ENCODE measurements at regions not wholly inside any gene's neighbourhood (a gene's known extent, or its start where the extent isn't known, plus 50 kb on each side); places are given as distances from the start of the nearest gene placed in this dataset.

DNA sequence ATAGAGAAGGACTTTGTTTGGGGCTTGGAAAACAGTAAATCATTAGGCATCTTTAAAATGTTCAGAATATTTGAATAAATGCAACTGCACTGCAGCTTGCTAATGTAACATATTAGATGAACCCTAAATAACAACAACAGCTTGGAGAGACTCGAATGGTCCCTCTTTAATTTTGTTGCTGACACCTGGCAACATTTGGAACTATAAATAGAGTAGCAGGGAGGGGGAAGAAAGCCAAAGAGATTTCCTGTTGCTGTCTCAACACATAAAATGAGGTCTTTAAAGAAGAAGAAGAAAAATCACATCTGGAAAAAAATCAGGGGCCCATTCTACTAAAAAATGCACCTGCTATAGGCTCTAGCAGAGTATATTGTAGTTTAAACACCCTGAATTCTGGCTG, 49.9 kb upstream of the DPPA4 start:
- intact Hi-C loops (cut with micrococcal nuclease), result no loop called here
- Histone ChIP-seq H3K9me3 (replicated peaks; ENCODE audit: control insufficient read depth, insufficient read depth, low read depth, low read length) (no peaks in the 10 kb centered on the region), H4K20me1 (replicated peaks; ENCODE audit: control insufficient read depth, insufficient read depth, low read length) (no peaks in the 10 kb centered on the region), H3K79me2 (ENCODE audit: control insufficient read depth, insufficient read depth, low read length) (no peaks in the 10 kb centered on the region), H3K9ac (ENCODE audit: insufficient read depth in 1 of 2, low read depth in 2 of 2, low read length in 2 of 2) (no peak overlapping the region), H3K9me1 (ENCODE audit: control insufficient read depth, insufficient read depth, low read length) (no peaks in the 10 kb centered on the region), H2AFZ (ENCODE audit: low read depth, low read length) (no peak overlapping the region), H3K36me3 (ENCODE audit: control insufficient read depth, insufficient read depth, low read length) (no peaks in the 10 kb centered on the region), H3K27ac (ENCODE audit: extremely low read depth, low read depth, low read length) (no peak overlapping the region), H3K27me3 (ENCODE audit: control insufficient read depth in 2 of 2, insufficient read depth in 2 of 2, low read length in 2 of 2) (no peaks in the 10 kb centered on the region), H3K4me2 (ENCODE audit: insufficient read depth, low read length) (no peak overlapping the region), H3K4me3 (no peak overlapping the region), H3K4me1 (replicated peaks in 1 of 2; ENCODE audit: control insufficient read depth in 2 of 2, insufficient read depth in 2 of 2, low read length in 2 of 2) (no peaks in the 10 kb centered on the region)
- TF ChIP-seq, protein P1, sequence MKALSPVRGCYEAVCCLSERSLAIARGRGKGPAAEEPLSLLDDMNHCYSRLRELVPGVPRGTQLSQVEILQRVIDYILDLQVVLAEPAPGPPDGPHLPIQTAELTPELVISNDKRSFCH (CRISPR knock-in tag; IDR thresholded peaks at IDR 0.05), result no peak
- TF ChIP-seq, protein P1 (tag; IDR thresholded peaks at IDR 0.05), result no peak
- BruUV-seq (replicated peaks), result no TSS peak
- DNase-seq (ENCODE audit: extremely low read depth in 1 of 4, low spot score in 3 of 4) (no peak), FAIRE-seq (no peak), ATAC-seq (no peak)
- POLR2A ChIA-PET, result no interaction called here
- CTCF ChIA-PET (ENCODE audit: low intra/inter-chr PET ratio), result no interaction called here
- in situ Hi-C loops (cut with MboI), result no loop called here
- 0% methylated on average over 1 of the region's 1 CpG for WGBS (ENCODE audit: insufficient coverage, low coverage, missing lambda C conversion rate)

Data from K562 (cell line).